Left kidney (tissue), 1 donor: ENCODE measurements at regions not wholly inside any gene's neighbourhood (a gene's known extent, or its start where the extent isn't known, plus 50 kb on each side); places are given as distances from the start of the nearest gene placed in this dataset.

Experiments
- DNase-seq: peaks from one replicate; pipeline ENCODE4 v3.0.0-alpha.2; 2013

- DNase-seq = no peak
Observed at GRCh38 chr3:17945018-17945798, 202.8 kb upstream of the TBC1D5 start.

DNA sequence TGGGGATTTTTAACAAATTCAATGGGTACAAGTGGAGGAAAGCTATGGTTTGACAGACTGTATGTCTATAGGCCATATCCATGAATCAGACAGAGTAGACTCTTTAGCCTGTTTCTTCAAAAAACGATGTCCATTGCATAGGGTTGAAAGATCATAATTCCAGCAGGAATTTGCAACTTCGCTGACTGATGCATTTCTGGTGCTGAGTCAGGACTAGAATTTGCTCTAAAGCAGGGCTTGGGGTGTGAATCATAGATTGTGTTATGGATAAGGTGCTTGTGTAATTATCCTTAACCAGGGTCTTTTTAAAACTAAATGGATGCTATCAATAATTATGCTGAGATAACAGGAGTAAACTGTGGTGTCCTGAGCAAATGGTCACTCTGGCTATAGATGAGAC, 200.4 kb upstream of the TBC1D5 start:
- DNase-seq = no peak

- DNase-seq = no peak
Observed at GRCh38 chr3:17941766-17942165, 199.3 kb upstream of the TBC1D5 start.

- no peak for DNase-seq
Observed at GRCh38 chr3:17941152-17941551, 198.7 kb upstream of the TBC1D5 start.

- DNase-seq = no peak
Observed at GRCh38 chr3:17939157-17939556, 196.7 kb upstream of the TBC1D5 start.

- no peak for DNase-seq
Observed at GRCh38 chr3:17938313-17938712, 195.9 kb upstream of the TBC1D5 start.

- no peak for DNase-seq
Observed at GRCh38 chr3:17936736-17937480, 194.5 kb upstream of the TBC1D5 start.

DNA sequence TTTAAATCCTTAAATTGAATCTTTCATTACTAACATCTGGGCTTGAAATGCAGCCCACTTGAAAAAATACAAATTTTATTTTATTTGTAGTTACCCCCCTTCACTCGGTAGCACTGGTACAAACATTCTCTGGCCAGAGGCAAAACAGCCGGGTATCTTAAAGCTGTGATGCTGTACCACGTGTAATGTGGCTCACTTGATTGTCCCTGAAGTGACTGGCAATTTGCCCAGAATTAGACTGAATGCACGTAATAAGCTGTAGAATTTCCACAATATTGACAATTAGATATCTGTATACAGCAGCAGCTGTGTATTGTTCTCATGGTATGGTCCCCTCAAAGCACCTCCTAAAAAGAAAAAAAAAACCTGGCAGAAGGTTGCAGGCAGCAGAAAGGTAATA, 192.8 kb upstream of the TBC1D5 start:
- peak; percentile 6 for DNase-seq

DNA sequence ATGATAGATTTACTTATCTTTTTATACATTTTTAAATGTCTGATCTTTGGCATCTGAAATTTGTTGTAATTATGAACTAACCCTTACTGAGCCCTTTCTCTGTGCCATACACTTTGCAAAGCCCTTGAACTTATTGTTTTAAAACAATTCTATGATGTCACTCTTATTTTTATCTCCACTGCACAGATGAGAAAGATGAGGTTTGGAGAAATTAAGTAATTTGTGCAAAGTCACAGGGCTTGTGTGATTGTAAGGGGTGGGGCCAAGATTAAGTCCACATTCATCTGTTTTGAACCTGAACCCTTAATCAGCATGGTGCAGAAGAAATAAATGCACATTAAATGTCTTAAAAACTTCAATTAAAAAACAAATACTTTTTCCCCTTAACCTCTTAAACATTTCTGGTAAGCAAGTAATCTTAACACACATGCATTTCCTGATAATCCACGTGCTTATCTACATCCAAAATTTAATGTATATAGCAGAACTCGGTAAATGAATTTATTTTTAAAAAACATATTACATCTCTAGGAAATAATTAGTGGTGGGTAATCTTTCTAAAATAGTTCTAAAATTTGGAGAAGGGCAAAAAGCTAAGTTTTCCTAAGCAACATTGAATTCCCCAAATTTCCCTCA, 189.8 kb upstream of the TBC1D5 start:
- no peak for DNase-seq

DNA sequence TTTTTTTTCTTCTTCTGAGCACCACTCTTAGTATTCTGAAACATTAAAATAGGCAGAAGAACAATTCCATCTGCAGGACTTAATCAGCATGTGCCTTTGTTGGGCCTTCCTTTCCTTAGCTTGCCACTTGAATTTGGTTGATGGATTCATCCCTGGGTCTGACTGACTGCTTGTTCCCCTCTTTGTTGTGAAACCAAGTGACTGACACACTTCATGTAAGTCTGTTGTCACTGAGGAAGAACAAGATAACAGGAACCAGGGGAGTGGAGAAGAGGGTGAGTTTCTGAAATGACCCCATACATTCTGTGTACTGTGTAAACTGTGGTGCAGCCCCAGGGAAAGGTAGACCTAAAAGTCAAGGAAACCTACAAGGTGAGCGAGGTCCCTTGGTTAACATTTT, 188.7 kb upstream of the TBC1D5 start:
- DNase-seq = no peak

GRCh38 chr3:17928502-17929145, 186.2 kb upstream of the TBC1D5 start:
- DNase-seq = no peak

DNA sequence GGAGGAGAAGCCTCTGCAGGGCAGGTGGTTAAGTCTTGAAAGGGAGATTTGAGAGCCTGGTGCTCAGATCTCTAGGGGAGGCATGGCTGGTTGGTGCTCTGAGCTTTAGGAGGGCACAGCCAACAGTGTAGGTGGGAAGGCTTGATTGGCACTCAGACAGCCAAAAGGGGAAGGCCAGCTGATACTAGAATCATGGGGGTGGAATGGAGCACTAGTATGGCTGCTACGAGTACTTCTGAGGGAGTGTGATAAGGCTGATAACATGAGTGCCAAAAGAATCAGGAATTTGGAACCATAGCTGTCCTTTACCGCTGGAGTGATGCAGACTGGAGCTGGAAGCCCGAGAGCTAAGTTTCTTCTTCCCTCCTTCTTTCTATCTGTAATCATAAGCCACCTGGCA, 184.6 kb upstream of the TBC1D5 start:
- no peak for DNase-seq

GRCh38 chr3:17915341-17915740, 172.9 kb upstream of the TBC1D5 start:
- DNase-seq = no peak

GRCh38 chr3:17913359-17913758, 170.9 kb upstream of the TBC1D5 start:
- DNase-seq = no peak

DNA sequence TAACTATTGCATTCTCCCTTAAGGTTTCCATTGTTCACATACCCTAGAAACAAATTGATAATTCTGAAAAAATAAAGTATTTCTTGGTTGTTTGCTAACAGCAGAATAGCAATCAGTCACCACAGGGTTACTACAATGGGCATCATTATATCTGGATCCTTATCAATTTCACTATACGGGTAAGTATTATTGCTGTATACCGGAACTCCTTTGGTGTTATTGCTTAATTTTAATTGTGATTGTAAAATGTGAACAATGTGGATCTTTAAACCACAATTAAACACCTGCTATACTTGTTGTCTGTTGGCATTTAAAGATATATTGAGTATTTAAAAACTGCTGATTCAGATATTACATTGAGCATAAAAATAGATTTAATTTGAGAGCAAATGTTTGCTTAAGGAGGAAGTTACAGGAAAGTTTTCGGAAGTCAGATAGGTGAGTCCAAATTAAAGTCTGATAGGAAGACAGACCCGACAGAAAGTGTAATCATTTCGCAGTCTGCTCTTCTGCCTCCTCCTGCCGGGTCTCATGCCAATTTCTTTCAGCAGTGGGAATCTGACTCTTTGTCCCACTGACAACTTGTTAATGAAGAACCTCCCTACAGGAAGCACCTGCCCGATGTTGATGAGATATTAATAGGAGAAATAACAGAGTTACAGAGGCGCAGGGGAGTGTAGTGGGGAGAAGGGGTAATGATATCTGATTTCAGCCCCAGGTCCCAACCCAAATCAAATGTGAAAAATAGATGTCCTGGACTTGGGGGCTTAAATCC, 169.7 kb upstream of the TBC1D5 start:
- DNase-seq = no peak

- DNase-seq = no peak
Observed at GRCh38 chr3:17910922-17911321, 168.5 kb upstream of the TBC1D5 start.

DNA sequence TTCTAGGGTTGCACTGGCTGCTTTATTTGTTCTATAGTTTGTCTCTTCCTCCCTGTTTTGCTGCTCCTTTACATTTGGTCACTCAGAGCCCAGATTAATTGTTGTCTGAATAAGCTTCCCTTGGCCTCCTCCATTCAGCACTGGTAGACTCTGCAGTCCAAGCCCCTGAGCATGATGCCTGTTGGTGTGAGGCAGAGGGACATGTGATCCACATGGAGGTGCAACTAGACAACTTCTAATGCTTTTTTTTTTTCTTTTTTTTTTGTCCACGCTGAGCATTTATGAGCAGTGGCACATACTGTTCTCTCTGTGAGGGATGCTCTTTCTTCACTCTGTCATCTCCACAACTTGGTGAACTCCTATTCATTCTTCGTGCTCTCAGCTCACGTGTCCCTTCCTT, 167.3 kb upstream of the TBC1D5 start:
- DNase-seq = no peak

DNA sequence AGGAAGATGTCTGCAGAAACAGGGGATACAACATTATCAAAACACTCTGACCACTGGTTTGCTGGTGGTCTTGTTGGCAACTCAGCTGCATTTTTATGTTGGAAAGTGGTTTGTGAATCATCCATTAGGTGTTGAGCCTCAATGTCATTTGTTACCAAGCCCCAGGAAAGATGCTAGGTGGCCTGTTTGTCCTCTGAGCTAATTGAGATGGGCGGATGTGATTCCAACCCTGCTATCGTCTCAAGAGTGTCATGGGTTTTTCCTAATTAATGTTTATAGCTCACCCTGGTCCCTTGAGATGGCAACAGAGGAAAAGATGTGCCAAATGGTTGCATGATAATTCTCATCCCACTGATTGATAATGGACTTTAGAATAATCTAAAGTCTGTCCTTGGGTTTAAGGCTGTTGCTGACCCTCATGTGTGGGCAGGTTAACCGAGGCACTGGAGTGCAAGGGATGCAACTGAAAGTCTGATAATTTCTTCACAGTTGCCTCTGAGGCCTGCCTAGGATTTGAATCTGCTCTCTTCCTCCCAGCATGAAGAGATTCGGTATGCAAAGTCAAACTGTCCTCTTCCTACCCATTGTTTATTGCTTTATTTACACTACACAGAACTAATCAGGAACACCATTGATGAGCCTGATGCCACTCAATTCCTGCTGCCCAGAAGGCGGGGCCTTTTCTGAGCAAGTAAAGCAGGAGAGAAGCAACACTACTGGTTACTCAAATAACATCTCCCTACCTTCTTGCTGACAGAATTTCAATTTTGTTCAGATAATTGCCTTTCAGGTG, 166.2 kb upstream of the TBC1D5 start:
- no peak for DNase-seq

DNA sequence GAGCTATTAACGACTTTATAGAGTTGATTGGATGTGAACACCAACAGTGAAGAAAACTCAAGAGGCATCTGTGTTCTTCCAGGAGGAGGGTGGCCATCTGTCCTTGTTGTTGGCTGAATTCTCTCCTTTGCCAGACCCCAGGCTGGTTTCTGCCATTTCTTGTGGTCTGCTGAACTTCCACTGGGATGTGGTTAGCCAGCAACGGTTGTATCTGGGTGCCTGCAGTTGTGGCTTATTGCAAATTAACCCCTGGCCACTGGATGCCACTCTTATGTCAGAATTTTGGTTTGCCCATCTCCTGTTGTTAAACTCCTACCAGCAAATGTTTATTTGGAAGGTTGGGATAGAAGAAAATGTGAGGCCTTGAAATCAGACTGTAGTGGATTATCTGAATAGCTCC, 163.6 kb upstream of the TBC1D5 start:
- DNase-seq = no peak

DNA sequence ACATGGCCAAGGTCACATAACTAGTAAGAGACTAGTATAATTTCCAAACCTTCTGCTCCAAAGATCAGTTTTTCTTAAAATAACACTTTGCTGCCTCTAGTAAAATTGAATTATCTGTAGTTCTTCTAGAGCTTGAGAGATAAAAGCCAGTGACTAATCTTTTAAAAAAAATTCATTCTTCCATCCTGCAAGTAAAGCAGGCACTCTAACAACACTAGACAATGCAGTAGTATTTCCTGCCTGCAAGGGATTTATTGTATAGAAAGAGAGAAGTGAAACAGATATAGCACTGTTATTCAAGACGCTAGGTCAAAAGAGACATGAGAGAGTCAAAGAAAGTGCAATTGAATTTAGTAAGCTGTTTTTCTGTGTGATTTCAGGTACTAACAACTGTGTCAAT, 159.5 kb upstream of the TBC1D5 start:
- no peak for DNase-seq

GRCh38 chr3:17894434-17895060, 152.1 kb upstream of the TBC1D5 start:
- DNase-seq = peak; percentile 7
